Activated CD4-positive, alpha-beta T cell treated with anti-CD3 and anti-CD28 coated beads, Interleukin-2, amount 10 ng/mL, durations not matched to agents 7 days and 5 days (primary cell): ENCODE measurements at regions not wholly inside any gene's neighbourhood (a gene's known extent, or its start where the extent isn't known, plus 50 kb on each side); places are given as distances from the start of the nearest gene placed in this dataset.

Source experiments
- CTCF ChIA-PET: fragments of 350-600 bp; sonication (Branson Sonifier 250); formaldehyde crosslinking; loops from one replicate; lab custom pipeline; 2021; ENCODE audit warnings: antibody characterized with exemption; lab: Charles Lee
- POLR2A ChIA-PET: fragments of 350-600 bp; sonication (Branson Sonifier 250); formaldehyde crosslinking; loops from one replicate; lab custom pipeline; 2021; ENCODE audit warnings: antibody characterized with exemption; lab: Charles Lee
- DNase-seq: peaks from one replicate; pipeline ENCODE4 v3.0.0-alpha.2; 2020
- H3K27ac Mint-ChIP-seq: one replicate; pipeline ENCODE4 v1.8.0; 2021; ENCODE audit warnings: mild to moderate bottlenecking, moderate library complexity, mixed read lengths
- H3K27me3 Mint-ChIP-seq: one replicate; pipeline ENCODE4 v1.8.0; 2021; ENCODE audit warnings: mixed read lengths
- H3K36me3 Mint-ChIP-seq: one replicate; pipeline ENCODE4 v1.8.0; 2021; ENCODE audit warnings: low read depth, mixed read lengths
- H3K4me1 Mint-ChIP-seq: one replicate; pipeline ENCODE4 v1.8.0; 2021; ENCODE audit warnings: mixed read lengths
- H3K4me3 Mint-ChIP-seq: one replicate; pipeline ENCODE4 v1.8.0; 2021; ENCODE audit warnings: mild to moderate bottlenecking, moderate library complexity, mixed read lengths
- H3K9me3 Mint-ChIP-seq: one replicate; pipeline ENCODE4 v1.8.0; 2021; ENCODE audit warnings: mixed read lengths

- no peak overlapping the region for H3K4me3 Mint-ChIP-seq
- DNase-seq: no peak
- POLR2A ChIA-PET: no interaction called here
- no peaks in the 10 kb centered on the region for H3K36me3 Mint-ChIP-seq
- H3K9me3 Mint-ChIP-seq: peaks cover 8% of the 10 kb centered on the region
- H3K27me3 Mint-ChIP-seq: peaks cover 2% of the 10 kb centered on the region
- H3K27ac Mint-ChIP-seq: no peak overlapping the region
- H3K4me1 Mint-ChIP-seq: peaks cover 18% of the 10 kb centered on the region
- CTCF ChIA-PET: no interaction called here
These were observed 121.5 kb upstream of the CPEB2 start for GRCh38 chr4:14880805-14881204.

GRCh38 chr4:14883166-14883565 is 119.1 kb upstream of the CPEB2 start:
- no peak overlapping the region for H3K27ac Mint-ChIP-seq
- no peaks in the 10 kb centered on the region for H3K36me3 Mint-ChIP-seq
- no peaks in the 10 kb centered on the region for H3K9me3 Mint-ChIP-seq
- H3K27me3 Mint-ChIP-seq: peaks cover 2% of the 10 kb centered on the region
- ChIA-PET CTCF (no interaction called here), POLR2A (no interaction called here)
- no peaks in the 10 kb centered on the region for H3K4me1 Mint-ChIP-seq
- DNase-seq: no peak
- no peak overlapping the region for H3K4me3 Mint-ChIP-seq

GRCh38 chr4:14883661-14884060 is 118.6 kb upstream of the CPEB2 start:
- no peaks in the 10 kb centered on the region for H3K36me3 Mint-ChIP-seq
- no peak overlapping the region for H3K27ac Mint-ChIP-seq
- H3K9me3 Mint-ChIP-seq: no peaks in the 10 kb centered on the region
- H3K4me1 Mint-ChIP-seq: no peaks in the 10 kb centered on the region
- H3K27me3 Mint-ChIP-seq: peaks cover 2% of the 10 kb centered on the region
- CTCF ChIA-PET: no interaction called here
- POLR2A ChIA-PET: no interaction called here
- no peak overlapping the region for H3K4me3 Mint-ChIP-seq
- no peak for DNase-seq

GRCh38 chr4:14887842-14888433 is 114.3 kb upstream of the CPEB2 start:
- Mint-ChIP-seq H3K36me3 (no peaks in the 10 kb centered on the region), H3K27me3 (peaks cover 2% of the 10 kb centered on the region), H3K4me3 (no peak overlapping the region), H3K9me3 (peaks cover 2% of the 10 kb centered on the region), H3K27ac (no peak overlapping the region), H3K4me1 (no peaks in the 10 kb centered on the region)
- ChIA-PET POLR2A (no interaction called here), CTCF (no interaction called here)
- DNase-seq: no peak

- no peaks in the 10 kb centered on the region for H3K4me1 Mint-ChIP-seq
- POLR2A ChIA-PET: no interaction called here
- peaks cover 2% of the 10 kb centered on the region for H3K27me3 Mint-ChIP-seq
- H3K9me3 Mint-ChIP-seq: peaks cover 2% of the 10 kb centered on the region
- H3K4me3 Mint-ChIP-seq: no peak overlapping the region
- CTCF ChIA-PET: no interaction called here
- H3K36me3 Mint-ChIP-seq: no peaks in the 10 kb centered on the region
- H3K27ac Mint-ChIP-seq: no peak overlapping the region
- DNase-seq: no peak
These were observed 113.3 kb upstream of the CPEB2 start for GRCh38 chr4:14888790-14889572.

- H3K4me1 Mint-ChIP-seq: no peaks in the 10 kb centered on the region
- CTCF ChIA-PET: no interaction called here
- H3K36me3 Mint-ChIP-seq: no peaks in the 10 kb centered on the region
- DNase-seq: no peak
- no peak overlapping the region for H3K27ac Mint-ChIP-seq
- peaks cover 2% of the 10 kb centered on the region for H3K9me3 Mint-ChIP-seq
- POLR2A ChIA-PET: no interaction called here
- H3K27me3 Mint-ChIP-seq: no peaks in the 10 kb centered on the region
- H3K4me3 Mint-ChIP-seq: no peak overlapping the region
These were observed 109.7 kb upstream of the CPEB2 start for GRCh38 chr4:14892563-14892962.

GRCh38 chr4:14893713-14894112 is 108.6 kb upstream of the CPEB2 start:
- no peaks in the 10 kb centered on the region for H3K27me3 Mint-ChIP-seq
- H3K4me1 Mint-ChIP-seq: no peaks in the 10 kb centered on the region
- ChIA-PET CTCF (interaction anchor here (0.7 kb wide), 1 partner anchor 9 kb away, joined by 3 read pairs; no protein-coding TSS in a partner anchor), POLR2A (no interaction called here)
- no peak overlapping the region for H3K4me3 Mint-ChIP-seq
- no peak overlapping the region for H3K27ac Mint-ChIP-seq
- no peak for DNase-seq
- no peaks in the 10 kb centered on the region for H3K36me3 Mint-ChIP-seq
- H3K9me3 Mint-ChIP-seq: peaks cover 2% of the 10 kb centered on the region

- POLR2A ChIA-PET: no interaction called here
- DNase-seq: no peak
- CTCF ChIA-PET: no interaction called here
- H3K36me3 Mint-ChIP-seq: no peaks in the 10 kb centered on the region
- H3K4me1 Mint-ChIP-seq: no peaks in the 10 kb centered on the region
- peaks cover 3% of the 10 kb centered on the region for H3K27me3 Mint-ChIP-seq
- no peak overlapping the region for H3K4me3 Mint-ChIP-seq
- peaks cover 2% of the 10 kb centered on the region for H3K9me3 Mint-ChIP-seq
- no peak overlapping the region for H3K27ac Mint-ChIP-seq
These were observed 107.6 kb upstream of the CPEB2 start for GRCh38 chr4:14894392-14895292.

GRCh38 chr4:14896656-14897175 is 105.6 kb upstream of the CPEB2 start:
- CTCF ChIA-PET: no interaction called here
- Mint-ChIP-seq H3K27ac (no peak overlapping the region), H3K4me3 (no peak overlapping the region), H3K4me1 (no peaks in the 10 kb centered on the region), H3K9me3 (peaks cover 2% of the 10 kb centered on the region), H3K36me3 (no peaks in the 10 kb centered on the region), H3K27me3 (peaks cover 3% of the 10 kb centered on the region)
- POLR2A ChIA-PET: no interaction called here
- DNase-seq: no peak

GRCh38 chr4:14897217-14897616 is 105.1 kb upstream of the CPEB2 start:
- Mint-ChIP-seq H3K27me3 (peaks cover 3% of the 10 kb centered on the region), H3K36me3 (no peaks in the 10 kb centered on the region)
- POLR2A ChIA-PET: no interaction called here

GRCh38 chr4:14898989-14899388 is 103.3 kb upstream of the CPEB2 start:
- CTCF ChIA-PET: no interaction called here
- H3K27me3 Mint-ChIP-seq: peaks cover 3% of the 10 kb centered on the region

More at GRCh38 chr4:14897217-14897616, 105.1 kb upstream of the CPEB2 start:
- Mint-ChIP-seq H3K9me3 (peaks cover 2% of the 10 kb centered on the region), H3K4me1 (no peaks in the 10 kb centered on the region), H3K27ac (no peak overlapping the region), H3K4me3 (no peak overlapping the region)
- CTCF ChIA-PET: no interaction called here
- no peak for DNase-seq

GRCh38 chr4:14902342-14902741 is 99.9 kb upstream of the CPEB2 start:
- no peak for DNase-seq
- H3K27ac Mint-ChIP-seq: no peak overlapping the region
- H3K27me3 Mint-ChIP-seq: peaks cover 3% of the 10 kb centered on the region
- POLR2A ChIA-PET: no interaction called here
- no peak overlapping the region for H3K4me3 Mint-ChIP-seq
- CTCF ChIA-PET: interaction anchor here (0.7 kb wide), 1 partner anchor 9 kb away, joined by 3 read pairs; no protein-coding TSS in a partner anchor
- H3K4me1 Mint-ChIP-seq: peaks cover 2% of the 10 kb centered on the region
- no peaks in the 10 kb centered on the region for H3K9me3 Mint-ChIP-seq
- no peaks in the 10 kb centered on the region for H3K36me3 Mint-ChIP-seq

More at GRCh38 chr4:14898989-14899388, 103.3 kb upstream of the CPEB2 start:
- no peak overlapping the region for H3K4me3 Mint-ChIP-seq
- no peaks in the 10 kb centered on the region for H3K36me3 Mint-ChIP-seq
- no peak for DNase-seq
- no peaks in the 10 kb centered on the region for H3K4me1 Mint-ChIP-seq
- no peak overlapping the region for H3K27ac Mint-ChIP-seq
- POLR2A ChIA-PET: no interaction called here
- no peaks in the 10 kb centered on the region for H3K9me3 Mint-ChIP-seq

GRCh38 chr4:14903321-14903720 is 99.0 kb upstream of the CPEB2 start:
- Mint-ChIP-seq H3K9me3 (no peaks in the 10 kb centered on the region), H3K36me3 (no peaks in the 10 kb centered on the region), H3K27me3 (peaks cover 3% of the 10 kb centered on the region), H3K27ac (no peak overlapping the region), H3K4me1 (peaks cover 2% of the 10 kb centered on the region), H3K4me3 (no peak overlapping the region)
- CTCF ChIA-PET: no interaction called here
- POLR2A ChIA-PET: no interaction called here
- no peak for DNase-seq
